ENCODE measurements at regions not wholly inside any gene's neighbourhood (a gene's known extent, or its start where the extent isn't known, plus 50 kb on each side); places are given as distances from the start of the nearest gene placed in this dataset.
"Not testable (repeated sequence)": the region's sequence is repeated elsewhere in the genome, so short reads cannot be mapped to it uniquely, and the experiment has no call there.

DNA sequence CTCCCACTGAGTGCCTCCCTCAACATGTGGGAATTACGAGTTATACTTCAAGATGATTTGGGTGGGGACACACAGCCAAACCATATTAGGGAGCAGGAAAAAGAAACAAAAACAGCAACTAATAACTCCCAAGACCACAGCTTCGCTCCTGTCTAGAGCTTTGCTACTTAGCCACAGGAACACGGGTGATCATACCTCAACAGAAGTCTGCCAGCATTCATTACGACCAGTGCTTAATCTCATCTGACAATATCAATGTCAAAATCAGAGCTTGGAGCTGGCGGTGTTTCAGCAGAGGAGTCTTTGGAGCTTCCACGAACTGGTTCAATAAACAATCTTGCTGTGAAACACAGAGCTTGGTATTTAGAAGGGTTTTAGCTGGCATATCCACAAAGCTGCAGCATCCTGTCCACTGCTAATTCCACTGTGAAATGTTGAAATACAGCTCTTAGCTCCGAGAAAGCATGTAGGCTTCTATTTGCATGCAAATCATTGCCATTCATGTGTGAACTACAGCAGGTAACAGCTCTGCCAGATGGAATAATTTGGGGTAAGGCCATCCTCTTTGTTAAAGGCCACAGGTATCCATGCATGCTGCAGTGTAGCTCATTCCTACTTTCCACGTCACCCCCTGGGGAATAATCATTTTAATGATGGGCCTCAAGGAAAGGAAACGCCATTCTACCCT is 128.4 kb upstream of the GOT2 start:
- DNase-seq (ENCODE audit: low spot score): no peak

- DNase-seq (ENCODE audit: low spot score): no peak
Observed at GRCh38 chr16:58859958-58860669, 126.0 kb upstream of the GOT2 start.

DNA sequence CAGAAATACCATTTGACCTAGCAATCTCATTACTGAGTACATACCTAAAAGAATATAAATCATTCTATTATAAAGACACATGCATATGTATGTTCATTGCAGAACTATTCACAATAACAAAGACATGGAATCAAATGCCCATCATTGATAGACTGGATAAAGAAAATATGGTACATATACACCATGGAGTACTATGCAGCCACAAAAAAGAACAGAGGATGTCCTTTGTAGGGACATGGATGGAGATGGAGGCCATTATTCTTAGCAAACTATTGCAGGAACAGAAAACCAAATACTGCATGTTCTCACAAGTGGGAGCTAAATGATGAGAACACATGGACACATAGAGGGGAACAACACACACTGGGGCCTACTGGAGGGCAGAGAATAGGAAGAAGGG is 124.5 kb upstream of the GOT2 start:
- not testable (repeated sequence) for DNase-seq (ENCODE audit: low spot score)

DNA sequence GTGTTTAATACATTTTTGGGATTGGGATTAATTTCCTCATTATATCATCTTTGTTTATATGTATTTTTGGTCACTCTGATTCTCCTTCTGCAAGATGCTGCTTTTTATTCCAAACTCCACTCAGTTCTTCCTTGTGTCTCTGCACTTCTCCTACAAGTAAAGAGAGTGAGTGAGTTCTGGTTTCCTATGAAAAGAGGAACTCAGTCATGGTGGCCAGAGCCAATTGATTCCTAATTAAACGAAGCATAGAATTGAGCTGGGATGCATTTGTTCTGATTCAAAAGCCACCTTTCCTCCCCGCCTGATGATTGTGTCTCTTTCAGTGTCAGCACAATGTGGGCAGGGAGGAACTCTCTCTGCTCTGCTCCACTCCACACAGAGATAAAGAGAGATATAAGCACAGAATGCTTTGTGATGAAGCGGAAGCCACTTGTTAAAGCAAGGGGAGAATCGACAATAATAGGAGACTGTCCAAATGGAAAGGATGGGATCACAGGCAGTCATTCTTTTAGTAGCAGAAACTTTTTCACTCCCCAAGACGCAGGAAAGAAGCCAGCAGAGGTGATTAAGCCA is 121.3 kb upstream of the GOT2 start:
- no peak for DNase-seq (ENCODE audit: low spot score)

DNA sequence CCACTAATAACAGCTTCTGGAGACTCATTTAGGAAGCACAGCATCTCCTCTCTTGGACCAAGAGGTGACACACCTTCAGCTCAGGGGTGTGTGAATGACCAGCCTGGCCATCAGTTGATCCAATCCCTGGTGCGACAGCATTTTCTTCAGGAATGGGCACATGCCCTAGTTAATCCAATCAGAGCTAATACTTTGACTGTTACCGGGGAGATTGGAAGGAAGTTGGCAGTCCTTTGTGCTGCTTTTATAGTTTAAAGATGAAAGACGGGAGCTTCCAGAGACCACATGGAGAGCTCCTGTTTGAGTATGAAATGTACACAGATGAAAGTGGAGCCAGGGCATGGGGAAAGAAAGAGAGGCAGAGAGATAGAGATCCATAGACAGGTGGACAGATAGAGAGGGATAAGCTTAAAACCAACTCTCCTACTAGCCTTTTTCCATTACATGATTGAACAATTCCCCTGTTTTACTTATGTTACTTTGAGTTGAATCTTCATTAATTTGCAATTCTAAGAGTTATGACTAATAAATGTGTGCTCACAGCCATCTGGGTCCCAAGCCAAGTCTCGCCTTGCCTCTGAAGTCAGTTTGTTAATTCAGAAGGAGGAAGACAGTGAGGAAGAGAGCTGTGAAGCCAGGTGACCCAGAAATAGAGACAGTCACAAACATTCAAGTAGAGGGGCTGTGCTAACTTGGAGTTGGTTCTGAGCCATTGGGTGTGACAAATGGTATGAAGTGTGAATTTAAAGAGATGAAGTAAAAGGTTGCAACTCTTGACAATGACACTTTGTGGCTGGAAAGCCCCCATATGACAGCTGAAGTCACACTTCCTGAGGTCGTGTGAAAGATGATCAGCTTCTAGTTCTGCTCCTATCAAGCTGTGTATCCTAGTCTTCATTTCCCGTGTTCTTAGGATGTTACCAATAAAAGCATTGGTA is 120.0 kb upstream of the GOT2 start:
- no peak for DNase-seq (ENCODE audit: low spot score)

DNA sequence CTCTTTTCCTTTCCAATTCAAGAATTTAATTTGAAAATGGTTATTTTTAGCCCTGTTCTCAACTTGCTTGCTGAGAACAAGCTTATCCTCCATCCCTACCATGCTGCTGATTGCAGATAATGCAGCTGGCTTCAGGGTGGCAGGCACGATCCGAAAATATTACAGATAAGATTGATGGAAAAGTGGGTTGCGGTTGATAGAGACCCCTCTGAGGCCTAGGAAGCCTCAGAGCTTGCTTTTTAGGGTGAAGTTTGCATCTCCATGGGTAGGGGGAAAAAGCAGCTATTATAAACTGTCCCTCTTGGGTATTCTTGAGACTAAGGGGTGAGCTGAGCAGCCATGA is 116.5 kb upstream of the GOT2 start:
- DNase-seq (ENCODE audit: low spot score): no peak

DNA sequence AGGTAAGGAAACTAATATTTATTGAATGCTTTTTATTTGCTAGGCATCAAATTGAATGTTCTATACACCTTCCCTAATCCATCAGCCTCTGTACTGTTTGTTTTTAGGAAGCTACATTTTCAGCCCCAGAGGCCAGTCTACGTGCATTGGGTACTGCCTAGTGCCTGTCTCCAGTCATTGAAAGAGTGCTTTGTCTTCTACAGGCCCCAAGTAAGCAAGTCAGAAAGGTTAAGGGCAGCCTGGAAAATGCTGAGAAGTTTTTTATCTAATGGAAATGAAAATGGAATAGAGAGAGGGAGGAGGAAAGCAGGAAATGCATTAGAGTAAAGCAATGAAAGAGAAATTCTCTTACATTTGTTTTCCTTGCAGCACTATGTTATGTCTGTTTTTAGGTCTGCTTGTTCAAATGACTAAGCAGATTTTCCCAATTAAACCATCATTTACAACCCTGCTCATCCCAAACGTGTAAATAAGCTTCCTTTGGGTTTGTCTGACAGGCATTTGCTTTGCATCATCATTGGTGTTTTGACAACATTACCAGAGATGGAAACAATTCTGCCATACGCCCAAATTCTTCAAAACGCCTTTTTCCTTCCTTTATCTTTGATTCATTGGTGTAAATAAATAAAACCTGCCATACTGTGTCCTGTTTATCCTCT is 116.0 kb upstream of the GOT2 start:
- DNase-seq (ENCODE audit: low spot score): no peak

GRCh38 chr16:58848662-58849002 is 114.5 kb upstream of the GOT2 start:
- no peak for DNase-seq (ENCODE audit: low spot score)

- DNase-seq (ENCODE audit: low spot score): no peak
Observed at GRCh38 chr16:58847902-58848661, 114.0 kb upstream of the GOT2 start.

- not testable (repeated sequence) for DNase-seq (ENCODE audit: low spot score)
Observed at GRCh38 chr16:58846226-58846625, 112.1 kb upstream of the GOT2 start.

DNA sequence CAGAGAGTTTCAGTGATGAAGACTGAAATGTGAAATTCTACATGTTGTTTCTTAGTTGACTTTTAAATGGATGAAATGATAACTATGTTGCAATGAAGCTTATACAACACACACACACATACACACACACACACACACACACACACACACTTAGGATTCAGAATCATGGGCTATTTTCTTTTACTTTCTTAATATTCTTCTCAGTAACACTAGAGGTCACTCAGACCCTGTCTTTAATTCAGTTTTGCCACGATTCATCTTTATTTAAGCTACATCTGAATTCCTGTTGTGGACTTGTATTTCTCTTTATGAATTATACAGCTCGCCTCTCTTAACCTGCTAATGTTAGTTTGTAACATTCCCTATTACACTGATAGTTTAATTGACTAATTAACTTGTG is 109.6 kb upstream of the GOT2 start:
- peak; percentile 11 for DNase-seq (ENCODE audit: low spot score)

DNA sequence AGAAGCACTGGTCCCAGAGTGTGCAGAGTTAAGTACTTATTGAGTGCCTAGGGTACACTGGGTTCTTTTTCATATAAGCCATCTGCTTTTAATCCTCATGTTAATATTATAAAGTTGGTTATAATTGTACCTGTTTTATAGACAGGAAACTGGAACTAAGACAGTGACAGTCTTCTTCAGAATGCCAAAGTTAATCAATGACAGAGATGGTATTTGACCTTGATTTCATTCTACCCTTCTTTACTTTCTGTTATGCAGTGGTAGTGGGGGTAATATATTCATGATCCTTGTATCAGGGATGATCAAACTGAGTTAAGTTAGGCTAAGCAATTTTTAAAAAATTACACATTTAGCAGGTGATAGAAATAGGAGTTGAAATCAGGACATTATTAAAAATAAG is 108.6 kb upstream of the GOT2 start:
- DNase-seq (ENCODE audit: low spot score): no peak

GRCh38 chr16:58842156-58842555 is 108.0 kb upstream of the GOT2 start:
- DNase-seq (ENCODE audit: low spot score): no peak

DNA sequence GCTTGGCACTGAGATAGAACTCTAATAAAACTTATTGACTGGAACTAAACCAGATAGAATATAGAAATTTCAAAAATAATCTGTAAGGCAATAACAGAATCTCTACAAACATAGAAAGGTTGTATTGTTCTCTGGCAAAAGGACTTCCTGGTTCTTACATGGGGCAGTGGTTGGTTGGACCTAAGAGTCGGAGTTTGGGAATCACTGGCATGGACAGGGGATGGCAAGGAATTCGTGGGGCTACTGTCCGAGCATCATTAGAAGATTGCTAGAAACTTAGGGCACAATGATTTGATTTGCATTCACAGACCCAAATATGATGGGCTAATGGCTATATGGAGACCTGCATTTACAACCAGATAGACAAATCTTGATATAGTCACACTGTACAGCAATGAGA is 103.8 kb upstream of the GOT2 start:
- DNase-seq (ENCODE audit: low spot score): no peak

DNA sequence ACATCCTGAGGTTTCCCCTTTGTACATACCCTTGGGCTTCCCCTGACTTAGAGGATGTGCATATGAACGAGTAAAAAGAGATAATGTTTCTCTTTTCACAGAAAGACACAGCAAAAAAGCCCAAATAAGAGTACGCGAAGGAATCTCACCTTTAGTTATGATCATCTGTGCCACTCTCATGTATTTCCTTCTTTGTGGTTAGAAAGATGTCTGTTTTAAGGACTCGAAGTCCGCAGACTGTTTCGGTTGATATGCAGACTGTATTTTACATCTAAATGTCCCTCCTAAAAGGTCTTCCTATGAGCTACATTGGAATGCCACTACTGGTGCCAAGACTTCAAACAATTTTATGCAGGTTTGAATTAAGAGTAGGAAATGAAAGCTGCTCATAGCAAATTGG is 102.3 kb upstream of the GOT2 start:
- no peak for DNase-seq (ENCODE audit: low spot score)

DNA sequence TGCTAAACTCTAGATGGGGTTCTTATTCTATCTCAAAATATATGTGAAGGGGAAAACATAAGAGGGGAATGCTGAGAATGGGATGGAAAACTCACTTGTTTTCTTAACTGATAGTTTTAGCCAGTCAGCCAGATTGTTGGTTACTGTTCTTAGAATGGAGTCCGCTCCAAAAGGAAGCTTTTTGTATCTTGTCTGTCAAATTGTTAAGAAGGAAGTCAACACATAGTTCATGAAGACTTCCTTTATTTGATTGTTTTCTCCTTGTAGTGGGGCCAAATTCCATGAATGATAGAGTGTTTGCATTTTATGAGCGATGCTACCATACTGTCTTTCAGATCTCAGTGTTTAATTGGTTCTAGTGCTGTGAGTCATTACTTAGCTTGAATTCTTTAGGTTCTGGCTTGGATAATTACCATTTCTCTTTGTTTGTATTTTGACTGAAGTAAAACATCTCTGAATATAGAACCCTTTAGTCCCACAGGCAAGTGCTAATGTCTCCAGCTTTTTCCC is 98.3 kb upstream of the GOT2 start:
- no peak for DNase-seq (ENCODE audit: low spot score)

DNA sequence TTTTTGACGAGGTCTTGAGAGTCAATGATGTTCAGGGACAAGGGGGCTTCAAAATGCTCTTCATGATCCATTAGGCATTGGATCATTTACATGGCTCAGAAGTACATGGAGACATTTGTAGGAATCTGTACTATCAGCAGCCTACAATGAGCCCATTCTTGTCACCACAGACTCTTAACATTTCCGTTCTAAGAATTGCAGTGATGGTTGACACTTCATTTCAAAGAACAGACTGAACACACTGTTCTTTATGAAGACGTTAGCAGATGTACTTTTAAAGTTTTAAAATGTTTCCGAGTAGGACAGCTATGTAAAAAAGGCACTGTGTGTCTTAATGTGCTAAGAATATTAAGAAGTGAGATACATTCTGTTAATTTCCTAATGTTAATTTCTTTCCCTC is 97.3 kb upstream of the GOT2 start:
- DNase-seq (ENCODE audit: low spot score): no peak

DNA sequence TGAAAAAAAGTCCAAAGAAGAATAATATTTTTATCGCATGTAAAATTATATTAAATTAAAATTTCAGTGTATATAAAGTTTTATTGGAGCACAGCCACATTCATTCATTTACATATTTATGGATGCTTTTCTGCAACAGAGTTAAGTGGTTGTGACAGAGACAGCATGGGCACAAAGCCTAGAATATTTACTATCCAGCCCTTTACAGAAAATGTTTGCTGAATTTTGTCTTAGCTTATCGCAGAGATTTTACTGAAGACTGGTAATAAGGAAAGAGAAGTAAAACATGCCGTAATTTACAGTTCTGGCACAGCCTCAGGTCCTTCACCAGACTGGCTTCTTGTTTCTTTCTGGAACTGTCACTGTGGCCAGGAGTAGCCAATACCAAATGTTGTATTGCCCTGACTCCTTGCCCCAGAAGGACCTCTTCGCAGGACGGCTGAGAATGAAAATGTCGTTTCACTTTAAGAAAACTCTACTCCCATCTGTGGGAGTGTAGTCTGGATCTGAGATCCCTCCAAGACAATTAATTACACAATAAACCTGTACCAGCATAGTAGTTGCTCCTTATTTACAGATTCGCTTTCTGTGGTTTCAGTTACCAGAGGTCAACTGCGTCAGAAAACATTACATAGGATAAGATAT is 94.9 kb upstream of the GOT2 start:
- DNase-seq (ENCODE audit: low spot score): no peak

DNA sequence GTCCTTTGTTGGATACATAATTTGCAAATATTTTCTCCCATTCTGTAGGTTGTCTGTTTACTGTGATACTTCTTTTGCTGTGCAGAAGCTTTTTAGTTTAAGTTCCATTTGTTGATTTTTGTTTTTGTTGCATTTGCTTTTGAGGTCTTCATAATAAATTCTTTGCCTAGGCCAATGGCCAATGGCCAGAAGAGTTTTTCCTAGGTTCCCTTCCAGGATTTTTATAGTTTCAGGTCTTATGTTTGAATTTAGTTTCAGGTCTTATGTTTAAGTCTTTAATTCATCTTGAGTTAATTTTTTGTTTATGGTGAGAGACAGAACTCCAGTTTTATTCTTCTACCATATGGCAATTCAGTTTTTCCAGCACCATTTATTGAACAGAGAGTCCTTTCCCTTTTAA is 90.1 kb upstream of the GOT2 start:
- no peak for DNase-seq (ENCODE audit: low spot score)

GRCh38 chr16:58821886-58822285 is 87.8 kb upstream of the GOT2 start:
- no peak for DNase-seq (ENCODE audit: low spot score)

DNA sequence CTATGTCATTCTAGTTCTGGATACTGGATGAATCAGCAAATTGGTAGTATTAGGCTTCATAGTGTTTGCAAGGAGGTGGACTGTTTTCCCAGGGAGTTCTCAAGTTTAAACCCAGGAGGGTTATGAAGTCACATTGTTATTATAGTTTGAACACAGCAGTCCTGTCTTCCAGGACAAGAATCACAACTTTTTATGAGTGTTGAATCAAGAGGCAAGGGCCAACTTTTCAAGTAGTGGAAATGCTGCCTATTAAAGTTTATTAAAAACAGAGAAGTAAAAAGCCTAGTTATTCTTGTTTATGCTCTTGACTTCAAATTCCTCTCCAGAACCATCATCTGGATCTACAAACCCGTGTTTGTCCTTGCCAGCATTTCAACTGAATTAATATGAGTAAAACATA is 86.3 kb upstream of the GOT2 start:
- DNase-seq (ENCODE audit: low spot score): no peak

Data from AG08395 (cell line).